Lower leg skin (tissue), 3 donors: ENCODE measurements at regions not wholly inside any gene's neighbourhood (a gene's known extent, or its start where the extent isn't known, plus 50 kb on each side); places are given as distances from the start of the nearest gene placed in this dataset.

ENCODE experiments used
- POLR2A ChIP-seq, 2 donors: fragments of 450-650 bp; IDR thresholded peaks; one replicate each; pipeline ENCODE4 v1.6.1; 2016 to 2017; ENCODE audit warnings: antibody characterized with exemption in 2 of 2, mild to moderate bottlenecking in 1 of 2, moderate library complexity in 1 of 2
- TF ChIP-seq, protein P1 (sequence below), 3 donors: fragments of 450-650 bp; IDR thresholded peaks; one replicate each; pipeline ENCODE4 v1.5.1; 2016; ENCODE audit warnings: antibody characterized with exemption in 3 of 3, mild to moderate bottlenecking in 3 of 3, moderate library complexity in 2 of 3

DNA sequence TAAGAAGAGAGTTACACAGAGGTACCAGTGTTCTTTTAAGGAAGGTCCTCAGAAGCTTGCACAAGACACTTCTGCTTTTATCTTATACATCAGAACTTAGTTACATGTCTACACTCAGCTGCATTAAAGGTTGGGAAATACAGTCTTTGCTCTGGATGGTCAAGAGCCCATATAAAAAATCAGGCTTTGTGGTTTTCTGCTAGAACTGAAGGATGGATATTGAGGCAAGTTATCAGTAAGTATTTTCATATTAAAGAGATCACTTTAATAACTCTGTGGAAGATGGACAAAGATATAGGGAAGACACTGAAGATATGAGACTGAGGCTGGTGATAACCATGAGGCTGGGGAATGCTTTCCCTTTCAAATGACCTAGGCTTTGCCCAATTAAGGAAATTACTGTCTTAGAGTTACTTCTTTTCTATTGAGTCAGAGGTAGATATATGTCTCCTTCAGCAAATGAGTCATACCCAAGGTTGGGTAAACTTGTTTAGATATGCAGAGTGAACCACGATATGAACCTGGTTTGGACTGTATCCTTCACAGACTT, 87.0 kb upstream of the TNC start:
- TF ChIP-seq, protein P1, sequence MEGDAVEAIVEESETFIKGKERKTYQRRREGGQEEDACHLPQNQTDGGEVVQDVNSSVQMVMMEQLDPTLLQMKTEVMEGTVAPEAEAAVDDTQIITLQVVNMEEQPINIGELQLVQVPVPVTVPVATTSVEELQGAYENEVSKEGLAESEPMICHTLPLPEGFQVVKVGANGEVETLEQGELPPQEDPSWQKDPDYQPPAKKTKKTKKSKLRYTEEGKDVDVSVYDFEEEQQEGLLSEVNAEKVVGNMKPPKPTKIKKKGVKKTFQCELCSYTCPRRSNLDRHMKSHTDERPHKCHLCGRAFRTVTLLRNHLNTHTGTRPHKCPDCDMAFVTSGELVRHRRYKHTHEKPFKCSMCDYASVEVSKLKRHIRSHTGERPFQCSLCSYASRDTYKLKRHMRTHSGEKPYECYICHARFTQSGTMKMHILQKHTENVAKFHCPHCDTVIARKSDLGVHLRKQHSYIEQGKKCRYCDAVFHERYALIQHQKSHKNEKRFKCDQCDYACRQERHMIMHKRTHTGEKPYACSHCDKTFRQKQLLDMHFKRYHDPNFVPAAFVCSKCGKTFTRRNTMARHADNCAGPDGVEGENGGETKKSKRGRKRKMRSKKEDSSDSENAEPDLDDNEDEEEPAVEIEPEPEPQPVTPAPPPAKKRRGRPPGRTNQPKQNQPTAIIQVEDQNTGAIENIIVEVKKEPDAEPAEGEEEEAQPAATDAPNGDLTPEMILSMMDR (IDR thresholded peaks at IDR 0.05) = no peak
- no peak for TF ChIP-seq POLR2A (IDR thresholded peaks at IDR 0.05)
